T-helper 2 cell treated with Interferon-gamma antibody and Interleukin-4, amounts not matched to agents 100 ng/mL and 5 ng/mL, for 36 hours (primary cell): ENCODE measurements at regions not wholly inside any gene's neighbourhood (a gene's known extent, or its start where the extent isn't known, plus 50 kb on each side); places are given as distances from the start of the nearest gene placed in this dataset.
"Not testable (repeated sequence)": the region's sequence is repeated elsewhere in the genome, so short reads cannot be mapped to it uniquely, and the experiment has no call there.

Experiments
- intact Hi-C: fragments of 100-400 bp; cut with micrococcal nuclease; formaldehyde crosslinking; loops from one replicate; pipeline ENCODE4 v1.15.1; 2023

- intact Hi-C loops = no loop called here
These were observed 1652.3 kb upstream of the WWC1 start for GRCh38 chr5:166639151-166639550.

- intact Hi-C loops = not testable (repeated sequence)
These were observed 1651.3 kb upstream of the WWC1 start for GRCh38 chr5:166640136-166640535.

- intact Hi-C loops = no loop called here
These were observed 1642.7 kb upstream of the WWC1 start for GRCh38 chr5:166648736-166649135.

GRCh38 chr5:166649676-166650075 lies 1641.8 kb upstream of the WWC1 start:
- intact Hi-C loops = no loop called here

- intact Hi-C loops = no loop called here
These were observed 1640.2 kb upstream of the WWC1 start for GRCh38 chr5:166651234-166651633.

- intact Hi-C loops = no loop called here
These were observed 1619.6 kb upstream of the WWC1 start for GRCh38 chr5:166671811-166672210.

GRCh38 chr5:166672431-166672830 lies 1619.0 kb upstream of the WWC1 start:
- intact Hi-C loops = no loop called here

- intact Hi-C loops = no loop called here
These were observed 1613.6 kb upstream of the WWC1 start for GRCh38 chr5:166677891-166678290.

GRCh38 chr5:166679331-166679730 lies 1612.1 kb upstream of the WWC1 start:
- intact Hi-C loops = no loop called here

- intact Hi-C loops = no loop called here
These were observed 1596.1 kb upstream of the WWC1 start for GRCh38 chr5:166695326-166695725.

GRCh38 chr5:166708291-166708690 lies 1583.2 kb upstream of the WWC1 start:
- intact Hi-C loops = no loop called here

GRCh38 chr5:166709691-166710090 lies 1581.8 kb upstream of the WWC1 start:
- intact Hi-C loops = no loop called here

GRCh38 chr5:166710271-166710670 lies 1581.2 kb upstream of the WWC1 start:
- intact Hi-C loops = no loop called here

GRCh38 chr5:166712447-166713185 lies 1578.8 kb upstream of the WWC1 start:
- intact Hi-C loops = no loop called here

GRCh38 chr5:166713295-166713694 lies 1578.2 kb upstream of the WWC1 start:
- intact Hi-C loops = no loop called here

- intact Hi-C loops = no loop called here
These were observed 1574.5 kb upstream of the WWC1 start for GRCh38 chr5:166716856-166717492.

GRCh38 chr5:166719991-166720390 lies 1571.5 kb upstream of the WWC1 start:
- intact Hi-C loops = no loop called here

- intact Hi-C loops = no loop called here
These were observed 1568.5 kb upstream of the WWC1 start for GRCh38 chr5:166722939-166723338.

GRCh38 chr5:166724284-166724683 lies 1567.2 kb upstream of the WWC1 start:
- intact Hi-C loops = no loop called here

GRCh38 chr5:166725593-166725992 lies 1565.9 kb upstream of the WWC1 start:
- intact Hi-C loops = no loop called here

- intact Hi-C loops = no loop called here
These were observed 1565.0 kb upstream of the WWC1 start for GRCh38 chr5:166726406-166726805.

GRCh38 chr5:166742951-166743350 lies 1548.5 kb upstream of the WWC1 start:
- intact Hi-C loops = not testable (repeated sequence)

- intact Hi-C loops = no loop called here
These were observed 1544.9 kb upstream of the WWC1 start for GRCh38 chr5:166746506-166746905.
